ENCODE measurements at regions not wholly inside any gene's neighbourhood (a gene's known extent, or its start where the extent isn't known, plus 50 kb on each side); places are given as distances from the start of the nearest gene placed in this dataset.

DNA sequence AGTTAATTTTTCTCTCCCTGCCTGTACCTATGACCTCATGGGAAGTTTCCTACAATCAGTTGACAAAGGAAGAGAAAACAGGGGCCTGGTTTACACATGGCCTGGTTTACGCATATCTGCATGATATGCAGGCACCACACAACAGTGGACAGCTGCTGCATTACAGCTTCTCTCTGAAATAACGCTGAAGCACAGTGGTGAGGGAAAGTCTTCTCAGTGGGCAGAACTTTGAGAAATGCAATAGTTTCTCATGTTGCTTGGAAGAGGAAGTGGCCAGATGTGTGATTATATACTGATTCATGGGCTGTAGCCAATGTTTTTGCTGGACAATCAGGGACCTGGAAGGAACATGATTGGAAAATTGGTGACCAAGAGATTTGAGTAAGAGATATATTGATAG is 324.1 kb upstream of the GOT2 start:
- no peak overlapping the region for H2AFZ ChIP-seq (ENCODE audit: low read depth, low read length)
- no peaks in the 10 kb centered on the region for H3K79me2 ChIP-seq (replicated peaks; ENCODE audit: insufficient read depth, low read length)
- H3K9me2 ChIP-seq (ENCODE audit: insufficient read depth, low read length): no peaks in the 10 kb centered on the region
- no peaks in the 10 kb centered on the region for H3K9me3 ChIP-seq (ENCODE audit: low read length)
- no peaks in the 10 kb centered on the region for H3K36me3 ChIP-seq (ENCODE audit: insufficient read depth, low read length)
- no peak overlapping the region for H3K9ac ChIP-seq (ENCODE audit: low read length)
- H3K4me2 ChIP-seq (ENCODE audit: low read length): no peak overlapping the region
- no peak overlapping the region for H3K4me3 ChIP-seq (ENCODE audit: low read length)
- H3K27ac ChIP-seq (ENCODE audit: low read length): no peak overlapping the region
- H3K27me3 ChIP-seq (ENCODE audit: insufficient read depth, low read depth, low read length): no peaks in the 10 kb centered on the region
- no peaks in the 10 kb centered on the region for H3F3A ChIP-seq (ENCODE audit: insufficient read depth, low read length, poor library complexity, severe bottlenecking)
- TF ChIP-seq MXI1 (conservative IDR thresholded peaks at IDR 0.05; ENCODE audit: poor library complexity, severe bottlenecking) (no peak), EZH2 (IDR thresholded peaks at IDR 0.05; ENCODE audit: borderline replicate concordance, insufficient read depth, low read length, poor library complexity, severe bottlenecking) (no peak), POLR2AphosphoS5 (IDR thresholded peaks at IDR 0.05) (no peak)
- TF ChIP-seq, protein P1, sequence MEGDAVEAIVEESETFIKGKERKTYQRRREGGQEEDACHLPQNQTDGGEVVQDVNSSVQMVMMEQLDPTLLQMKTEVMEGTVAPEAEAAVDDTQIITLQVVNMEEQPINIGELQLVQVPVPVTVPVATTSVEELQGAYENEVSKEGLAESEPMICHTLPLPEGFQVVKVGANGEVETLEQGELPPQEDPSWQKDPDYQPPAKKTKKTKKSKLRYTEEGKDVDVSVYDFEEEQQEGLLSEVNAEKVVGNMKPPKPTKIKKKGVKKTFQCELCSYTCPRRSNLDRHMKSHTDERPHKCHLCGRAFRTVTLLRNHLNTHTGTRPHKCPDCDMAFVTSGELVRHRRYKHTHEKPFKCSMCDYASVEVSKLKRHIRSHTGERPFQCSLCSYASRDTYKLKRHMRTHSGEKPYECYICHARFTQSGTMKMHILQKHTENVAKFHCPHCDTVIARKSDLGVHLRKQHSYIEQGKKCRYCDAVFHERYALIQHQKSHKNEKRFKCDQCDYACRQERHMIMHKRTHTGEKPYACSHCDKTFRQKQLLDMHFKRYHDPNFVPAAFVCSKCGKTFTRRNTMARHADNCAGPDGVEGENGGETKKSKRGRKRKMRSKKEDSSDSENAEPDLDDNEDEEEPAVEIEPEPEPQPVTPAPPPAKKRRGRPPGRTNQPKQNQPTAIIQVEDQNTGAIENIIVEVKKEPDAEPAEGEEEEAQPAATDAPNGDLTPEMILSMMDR (IDR thresholded peaks at IDR 0.05; ENCODE audit: poor library complexity, severe bottlenecking): no peak
- H4K20me1 ChIP-seq (ENCODE audit: insufficient read depth): no peaks in the 10 kb centered on the region

GRCh38 chr16:59053911-59054310 is 319.8 kb upstream of the GOT2 start:
- no peaks in the 10 kb centered on the region for H3K9me3 ChIP-seq (ENCODE audit: low read length)
- no peak overlapping the region for H3K4me2 ChIP-seq (ENCODE audit: low read length)
- H3K4me3 ChIP-seq (ENCODE audit: low read length): no peak overlapping the region
- no peaks in the 10 kb centered on the region for H3K9me2 ChIP-seq (ENCODE audit: insufficient read depth, low read length)
- H3K9ac ChIP-seq (ENCODE audit: low read length): no peak overlapping the region
- H4K20me1 ChIP-seq (ENCODE audit: insufficient read depth): no peaks in the 10 kb centered on the region
- TF ChIP-seq TAF1 (IDR thresholded peaks at IDR 0.05; ENCODE audit: low read depth): no peak
- TF ChIP-seq, protein P2, sequence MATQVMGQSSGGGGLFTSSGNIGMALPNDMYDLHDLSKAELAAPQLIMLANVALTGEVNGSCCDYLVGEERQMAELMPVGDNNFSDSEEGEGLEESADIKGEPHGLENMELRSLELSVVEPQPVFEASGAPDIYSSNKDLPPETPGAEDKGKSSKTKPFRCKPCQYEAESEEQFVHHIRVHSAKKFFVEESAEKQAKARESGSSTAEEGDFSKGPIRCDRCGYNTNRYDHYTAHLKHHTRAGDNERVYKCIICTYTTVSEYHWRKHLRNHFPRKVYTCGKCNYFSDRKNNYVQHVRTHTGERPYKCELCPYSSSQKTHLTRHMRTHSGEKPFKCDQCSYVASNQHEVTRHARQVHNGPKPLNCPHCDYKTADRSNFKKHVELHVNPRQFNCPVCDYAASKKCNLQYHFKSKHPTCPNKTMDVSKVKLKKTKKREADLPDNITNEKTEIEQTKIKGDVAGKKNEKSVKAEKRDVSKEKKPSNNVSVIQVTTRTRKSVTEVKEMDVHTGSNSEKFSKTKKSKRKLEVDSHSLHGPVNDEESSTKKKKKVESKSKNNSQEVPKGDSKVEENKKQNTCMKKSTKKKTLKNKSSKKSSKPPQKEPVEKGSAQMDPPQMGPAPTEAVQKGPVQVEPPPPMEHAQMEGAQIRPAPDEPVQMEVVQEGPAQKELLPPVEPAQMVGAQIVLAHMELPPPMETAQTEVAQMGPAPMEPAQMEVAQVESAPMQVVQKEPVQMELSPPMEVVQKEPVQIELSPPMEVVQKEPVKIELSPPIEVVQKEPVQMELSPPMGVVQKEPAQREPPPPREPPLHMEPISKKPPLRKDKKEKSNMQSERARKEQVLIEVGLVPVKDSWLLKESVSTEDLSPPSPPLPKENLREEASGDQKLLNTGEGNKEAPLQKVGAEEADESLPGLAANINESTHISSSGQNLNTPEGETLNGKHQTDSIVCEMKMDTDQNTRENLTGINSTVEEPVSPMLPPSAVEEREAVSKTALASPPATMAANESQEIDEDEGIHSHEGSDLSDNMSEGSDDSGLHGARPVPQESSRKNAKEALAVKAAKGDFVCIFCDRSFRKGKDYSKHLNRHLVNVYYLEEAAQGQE (IDR thresholded peaks at IDR 0.05; ENCODE audit: borderline replicate concordance): no peak
- TF ChIP-seq, protein P1 (IDR thresholded peaks at IDR 0.05; ENCODE audit: poor library complexity, severe bottlenecking): no peak
- no peaks in the 10 kb centered on the region for H3K36me3 ChIP-seq (ENCODE audit: insufficient read depth, low read length)
- H2AFZ ChIP-seq (ENCODE audit: low read depth, low read length): no peak overlapping the region
- H3F3A ChIP-seq (ENCODE audit: insufficient read depth, low read length, poor library complexity, severe bottlenecking): no peaks in the 10 kb centered on the region
- no peaks in the 10 kb centered on the region for H3K79me2 ChIP-seq (replicated peaks; ENCODE audit: insufficient read depth, low read length)
- no peaks in the 10 kb centered on the region for H3K27me3 ChIP-seq (ENCODE audit: insufficient read depth, low read depth, low read length)
- H3K27ac ChIP-seq (ENCODE audit: low read length): no peak overlapping the region

DNA sequence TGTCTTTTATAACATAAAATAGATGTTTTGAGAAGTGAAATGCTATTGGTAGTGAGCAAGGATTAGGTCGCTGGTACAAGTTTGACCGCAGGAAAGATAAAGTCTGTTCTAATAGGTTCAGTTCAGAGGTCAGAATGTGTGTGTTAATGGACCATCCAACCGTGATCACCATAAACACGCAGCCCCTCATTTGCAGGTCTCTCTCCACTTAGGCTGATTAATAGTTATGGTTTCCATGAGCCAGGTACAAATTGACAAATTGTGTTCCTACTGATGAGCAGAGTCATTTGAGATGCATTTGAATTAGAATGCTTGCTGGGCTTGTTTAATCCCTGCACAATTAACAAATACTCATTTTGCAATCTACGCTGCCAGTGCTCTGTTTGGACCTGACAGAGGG is 318.1 kb upstream of the GOT2 start:
- no peak overlapping the region for H3K4me3 ChIP-seq (ENCODE audit: low read length)
- no peak overlapping the region for H3K9ac ChIP-seq (ENCODE audit: low read length)
- H3K79me2 ChIP-seq (replicated peaks; ENCODE audit: insufficient read depth, low read length): no peaks in the 10 kb centered on the region
- no peak overlapping the region for H3K4me2 ChIP-seq (ENCODE audit: low read length)
- H3K36me3 ChIP-seq (ENCODE audit: insufficient read depth, low read length): no peaks in the 10 kb centered on the region
- no peaks in the 10 kb centered on the region for H3K9me3 ChIP-seq (ENCODE audit: low read length)
- no peak overlapping the region for H2AFZ ChIP-seq (ENCODE audit: low read depth, low read length)
- no peaks in the 10 kb centered on the region for H3K9me2 ChIP-seq (ENCODE audit: insufficient read depth, low read length)
- H4K20me1 ChIP-seq (ENCODE audit: insufficient read depth): no peaks in the 10 kb centered on the region
- H3K27ac ChIP-seq (ENCODE audit: low read length): no peak overlapping the region
- H3K27me3 ChIP-seq (ENCODE audit: insufficient read depth, low read depth, low read length): no peaks in the 10 kb centered on the region
- H3F3A ChIP-seq (ENCODE audit: insufficient read depth, low read length, poor library complexity, severe bottlenecking): no peaks in the 10 kb centered on the region
- TF ChIP-seq EZH2 (IDR thresholded peaks at IDR 0.05; ENCODE audit: borderline replicate concordance, insufficient read depth, low read length, poor library complexity, severe bottlenecking) (no peak), POLR2AphosphoS5 (IDR thresholded peaks at IDR 0.05) (no peak), RAD21 (conservative IDR thresholded peaks at IDR 0.05) (no peak), MXI1 (conservative IDR thresholded peaks at IDR 0.05; ENCODE audit: poor library complexity, severe bottlenecking) (no peak), EP300 (conservative IDR thresholded peaks at IDR 0.05; ENCODE audit: poor library complexity, severe bottlenecking) (no peak), SMC3 (conservative IDR thresholded peaks at IDR 0.05; ENCODE audit: poor library complexity) (no peak)
- TF ChIP-seq, protein P2 (IDR thresholded peaks at IDR 0.05; ENCODE audit: borderline replicate concordance): no peak

All from neural cell (in vitro differentiated cells).